ENCODE measurements at regions not wholly inside any gene's neighbourhood (a gene's known extent, or its start where the extent isn't known, plus 50 kb on each side); places are given as distances from the start of the nearest gene placed in this dataset.
A peak's percentile ranks its signal among the peaks of the same experiment; 100 is the strongest.

DNA sequence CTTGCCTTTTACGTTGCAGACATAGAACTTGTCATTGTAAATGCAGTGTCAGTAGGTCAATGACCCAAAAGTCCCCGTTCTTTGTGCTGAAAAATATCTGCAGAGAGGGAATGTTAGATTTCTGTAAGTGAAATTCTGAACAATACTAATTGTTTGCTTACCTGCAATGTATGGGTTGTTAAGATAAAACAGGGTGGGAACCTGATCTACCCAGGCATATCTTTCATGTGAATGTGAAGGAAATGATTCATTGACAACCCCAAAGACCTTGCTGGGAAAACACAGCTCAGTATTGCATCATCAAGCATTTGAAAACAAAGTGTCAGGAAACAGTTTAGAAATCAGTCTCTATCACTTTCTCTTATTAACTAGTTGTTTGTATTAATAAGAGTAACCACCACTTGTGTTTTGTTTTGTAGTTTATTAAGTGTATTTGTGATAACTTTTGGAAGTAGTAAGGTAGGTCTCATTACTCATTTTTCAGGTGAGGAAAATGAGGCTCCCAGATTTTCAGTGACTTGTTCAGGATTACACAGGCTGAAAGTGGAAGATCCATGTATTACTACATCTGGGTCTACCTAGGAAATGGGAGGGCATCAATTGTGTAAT is 57.9 kb upstream of the SLC38A2 start:
- in situ Hi-C loops (cut with MboI; ENCODE audit: low pct_unique_long_range_greater_than_20kb, low sequenced_read_pairs, unreplicated experiment) = no loop called here
- peak; percentile 32 for DNase-seq (ENCODE audit: low spot score)
- TF ChIP-seq, protein P1, sequence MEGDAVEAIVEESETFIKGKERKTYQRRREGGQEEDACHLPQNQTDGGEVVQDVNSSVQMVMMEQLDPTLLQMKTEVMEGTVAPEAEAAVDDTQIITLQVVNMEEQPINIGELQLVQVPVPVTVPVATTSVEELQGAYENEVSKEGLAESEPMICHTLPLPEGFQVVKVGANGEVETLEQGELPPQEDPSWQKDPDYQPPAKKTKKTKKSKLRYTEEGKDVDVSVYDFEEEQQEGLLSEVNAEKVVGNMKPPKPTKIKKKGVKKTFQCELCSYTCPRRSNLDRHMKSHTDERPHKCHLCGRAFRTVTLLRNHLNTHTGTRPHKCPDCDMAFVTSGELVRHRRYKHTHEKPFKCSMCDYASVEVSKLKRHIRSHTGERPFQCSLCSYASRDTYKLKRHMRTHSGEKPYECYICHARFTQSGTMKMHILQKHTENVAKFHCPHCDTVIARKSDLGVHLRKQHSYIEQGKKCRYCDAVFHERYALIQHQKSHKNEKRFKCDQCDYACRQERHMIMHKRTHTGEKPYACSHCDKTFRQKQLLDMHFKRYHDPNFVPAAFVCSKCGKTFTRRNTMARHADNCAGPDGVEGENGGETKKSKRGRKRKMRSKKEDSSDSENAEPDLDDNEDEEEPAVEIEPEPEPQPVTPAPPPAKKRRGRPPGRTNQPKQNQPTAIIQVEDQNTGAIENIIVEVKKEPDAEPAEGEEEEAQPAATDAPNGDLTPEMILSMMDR (IDR thresholded peaks at IDR 0.05; ENCODE audit: extremely low read depth, insufficient read depth, missing control alignments) = no peak

Data from GM13977 (cell line).